RWPE2 (cell line): ENCODE measurements at regions not wholly inside any gene's neighbourhood (a gene's known extent, or its start where the extent isn't known, plus 50 kb on each side); places are given as distances from the start of the nearest gene placed in this dataset.
"Not testable (repeated sequence)": the region's sequence is repeated elsewhere in the genome, so short reads cannot be mapped to it uniquely, and the experiment has no call there.

Experiments used
- ATAC-seq: fragments of 200-7000 bp; cut with Tn5 transposase; 3 replicates; pipeline ENCODE4 v1.9.1; 2021; ENCODE audit warnings: low read depth
- DNase-seq: peaks from one replicate; pipeline ENCODE4 v3.0.0-alpha.2; 2020; ENCODE audit warnings: low spot score
- H3K27ac ChIP-seq: fragments of 450-650 bp; 2 replicates; pipeline ENCODE4 v1.5.1; 2017; ENCODE audit warnings: mild to moderate bottlenecking; ENCODE audit not compliant: poor library complexity, severe bottlenecking
- H3K27me3 ChIP-seq: fragments of 250-450 bp; sonication (Bioruptor Pico); 2 replicates; pipeline ENCODE4 v1.5.1; 2021; ENCODE audit warnings: mild to moderate bottlenecking, moderate library complexity; ENCODE audit not compliant: insufficient read depth, poor library complexity, severe bottlenecking
- H3K36me3 ChIP-seq: fragments of 250-450 bp; sonication (Bioruptor Pico); 2 replicates; pipeline ENCODE4 v1.5.1; 2020; ENCODE audit warnings: low read depth, mild to moderate bottlenecking, moderate library complexity
- H3K4me1 ChIP-seq: fragments of 250-450 bp; sonication (Bioruptor Pico); 2 replicates; pipeline ENCODE4 v1.5.1; 2021; ENCODE audit warnings: mild to moderate bottlenecking, moderate library complexity; ENCODE audit not compliant: insufficient read depth, poor library complexity, severe bottlenecking
- H3K4me3 ChIP-seq: fragments of 250-450 bp; sonication (Bioruptor Pico); 2 replicates; pipeline ENCODE4 v1.5.1; 2021; ENCODE audit warnings: mild to moderate bottlenecking, moderate library complexity; ENCODE audit not compliant: severe bottlenecking
- H3K9me3 ChIP-seq: fragments of 250-450 bp; sonication (Bioruptor Pico); 2 replicates; pipeline ENCODE4 v1.5.1; 2021; ENCODE audit warnings: mild to moderate bottlenecking, moderate library complexity; ENCODE audit not compliant: severe bottlenecking
- CTCF ChIP-seq: fragments of 450-650 bp; IDR thresholded peaks from one replicate; pipeline ENCODE4 v1.5.1; 2017; ENCODE audit warnings: mild to moderate bottlenecking, moderate library complexity; ENCODE audit not compliant: poor library complexity, severe bottlenecking

GRCh38 chr3:110423276-110423675 lies 648.3 kb upstream of the NECTIN3 start:
- DNase-seq (no peak), ATAC-seq (no peak)
- no peak for TF ChIP-seq CTCF
- no peaks in the 10 kb centered on the region for H3K36me3 ChIP-seq
- peaks cover 23% of the 10 kb centered on the region for H3K4me1 ChIP-seq
- H3K27ac ChIP-seq: no peak overlapping the region
- no peaks in the 10 kb centered on the region for H3K9me3 ChIP-seq
- no peaks in the 10 kb centered on the region for H3K27me3 ChIP-seq
- no peak overlapping the region for H3K4me3 ChIP-seq

GRCh38 chr3:110430146-110430545 lies 641.5 kb upstream of the NECTIN3 start:
- no peak for TF ChIP-seq CTCF
- H3K4me1 ChIP-seq: no peaks in the 10 kb centered on the region
- no peak overlapping the region for H3K27ac ChIP-seq
- no peak overlapping the region for H3K4me3 ChIP-seq
- no peaks in the 10 kb centered on the region for H3K36me3 ChIP-seq
- no peaks in the 10 kb centered on the region for H3K9me3 ChIP-seq
- no peaks in the 10 kb centered on the region for H3K27me3 ChIP-seq
- no peak for ATAC-seq
- DNase-seq: no peak

- no peak for ATAC-seq
- DNase-seq: no peak
- no peaks in the 10 kb centered on the region for H3K4me1 ChIP-seq
- H3K27me3 ChIP-seq: no peaks in the 10 kb centered on the region
- no peaks in the 10 kb centered on the region for H3K9me3 ChIP-seq
- H3K27ac ChIP-seq: no peak overlapping the region
- no peak for TF ChIP-seq CTCF
- H3K4me3 ChIP-seq: no peak overlapping the region
- no peaks in the 10 kb centered on the region for H3K36me3 ChIP-seq
Observed at GRCh38 chr3:110436209-110436608, 635.4 kb upstream of the NECTIN3 start.

GRCh38 chr3:110440066-110440653 lies 631.5 kb upstream of the NECTIN3 start:
- not testable (repeated sequence) for H3K4me1 ChIP-seq, H3K27me3 ChIP-seq, H3K9me3 ChIP-seq, H3K27ac ChIP-seq, H3K4me3 ChIP-seq, ATAC-seq, DNase-seq, H3K36me3 ChIP-seq

- Histone ChIP-seq H3K4me3 (no peak overlapping the region), H3K27ac (no peak overlapping the region), H3K27me3 (no peaks in the 10 kb centered on the region), H3K4me1 (no peaks in the 10 kb centered on the region), H3K36me3 (no peaks in the 10 kb centered on the region), H3K9me3 (peaks cover 3% of the 10 kb centered on the region)
- DNase-seq: no peak
- no peak for TF ChIP-seq CTCF
- ATAC-seq: no peak
Observed at GRCh38 chr3:110454066-110454465, 617.5 kb upstream of the NECTIN3 start.
